Glutamatergic neuron (in vitro differentiated cells): ENCODE measurements at regions not wholly inside any gene's neighbourhood (a gene's known extent, or its start where the extent isn't known, plus 50 kb on each side); places are given as distances from the start of the nearest gene placed in this dataset.
A peak's percentile ranks its signal among the peaks of the same experiment; 100 is the strongest.

Experiments used
- DNase-seq: peaks from one replicate; pipeline ENCODE4 v3.0.0; 2022
- H3K27ac Mint-ChIP-seq: one replicate; pipeline ENCODE4 v1.8.0; 2020; ENCODE audit warnings: mild to moderate bottlenecking, mixed read lengths, inconsistent platforms; ENCODE audit not compliant: unreplicated experiment
- H3K27me3 Mint-ChIP-seq: one replicate; pipeline ENCODE4 v1.8.0; 2020; ENCODE audit warnings: mild to moderate bottlenecking, moderate library complexity, mixed read lengths, inconsistent platforms; ENCODE audit not compliant: unreplicated experiment
- H3K36me3 Mint-ChIP-seq: one replicate; pipeline ENCODE4 v1.8.0; 2020; ENCODE audit warnings: mild to moderate bottlenecking, mixed read lengths, inconsistent platforms; ENCODE audit not compliant: unreplicated experiment
- H3K4me1 Mint-ChIP-seq: one replicate; pipeline ENCODE4 v1.8.0; 2020; ENCODE audit warnings: mild to moderate bottlenecking, low read depth, mixed read lengths, inconsistent platforms; ENCODE audit not compliant: unreplicated experiment
- H3K4me3 Mint-ChIP-seq: one replicate; pipeline ENCODE4 v1.8.0; 2020; ENCODE audit warnings: mild to moderate bottlenecking, mixed read lengths, inconsistent platforms; ENCODE audit not compliant: unreplicated experiment
- H3K9me3 Mint-ChIP-seq: one replicate; pipeline ENCODE4 v1.8.0; 2020; ENCODE audit warnings: mild to moderate bottlenecking, moderate library complexity, mixed read lengths, inconsistent platforms; ENCODE audit not compliant: unreplicated experiment
- TF ChIP-seq, protein P1 (sequence below): fragments of 200-600 bp; sonication (generic); IDR thresholded peaks from one replicate; pipeline ENCODE4 v1.5.0; 2021; ENCODE audit not compliant: partially characterized antibody, unreplicated experiment

DNA sequence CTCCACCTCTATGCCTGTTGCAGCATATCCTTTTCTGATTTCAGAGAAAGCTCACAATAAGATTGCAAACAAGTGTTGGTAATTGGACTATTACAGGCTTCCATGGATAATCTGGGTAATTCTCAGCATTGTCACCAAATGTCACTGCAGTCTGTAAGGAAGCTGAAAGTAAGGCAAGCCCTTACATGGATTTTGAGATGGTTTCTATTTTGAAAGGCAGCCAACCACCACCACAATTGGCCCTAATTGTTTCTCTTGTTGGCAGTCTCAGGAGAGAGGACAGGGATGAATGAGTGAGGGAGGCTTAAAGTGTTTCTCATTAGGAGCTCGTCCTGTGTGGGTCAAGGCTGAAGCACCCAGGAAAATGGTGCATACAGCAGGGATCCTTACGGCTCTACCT, 879.9 kb downstream of the TUSC7 start:
- no peaks in the 10 kb centered on the region for H3K36me3 Mint-ChIP-seq
- H3K27me3 Mint-ChIP-seq: no peaks in the 10 kb centered on the region
- H3K4me1 Mint-ChIP-seq: peaks cover 29% of the 10 kb centered on the region
- H3K27ac Mint-ChIP-seq: peak overlapping the region; percentile 74
- TF ChIP-seq, protein P1, sequence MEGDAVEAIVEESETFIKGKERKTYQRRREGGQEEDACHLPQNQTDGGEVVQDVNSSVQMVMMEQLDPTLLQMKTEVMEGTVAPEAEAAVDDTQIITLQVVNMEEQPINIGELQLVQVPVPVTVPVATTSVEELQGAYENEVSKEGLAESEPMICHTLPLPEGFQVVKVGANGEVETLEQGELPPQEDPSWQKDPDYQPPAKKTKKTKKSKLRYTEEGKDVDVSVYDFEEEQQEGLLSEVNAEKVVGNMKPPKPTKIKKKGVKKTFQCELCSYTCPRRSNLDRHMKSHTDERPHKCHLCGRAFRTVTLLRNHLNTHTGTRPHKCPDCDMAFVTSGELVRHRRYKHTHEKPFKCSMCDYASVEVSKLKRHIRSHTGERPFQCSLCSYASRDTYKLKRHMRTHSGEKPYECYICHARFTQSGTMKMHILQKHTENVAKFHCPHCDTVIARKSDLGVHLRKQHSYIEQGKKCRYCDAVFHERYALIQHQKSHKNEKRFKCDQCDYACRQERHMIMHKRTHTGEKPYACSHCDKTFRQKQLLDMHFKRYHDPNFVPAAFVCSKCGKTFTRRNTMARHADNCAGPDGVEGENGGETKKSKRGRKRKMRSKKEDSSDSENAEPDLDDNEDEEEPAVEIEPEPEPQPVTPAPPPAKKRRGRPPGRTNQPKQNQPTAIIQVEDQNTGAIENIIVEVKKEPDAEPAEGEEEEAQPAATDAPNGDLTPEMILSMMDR: no peak
- no peaks in the 10 kb centered on the region for H3K9me3 Mint-ChIP-seq
- no peak for DNase-seq
- H3K4me3 Mint-ChIP-seq: peak overlapping the region; percentile 52

DNA sequence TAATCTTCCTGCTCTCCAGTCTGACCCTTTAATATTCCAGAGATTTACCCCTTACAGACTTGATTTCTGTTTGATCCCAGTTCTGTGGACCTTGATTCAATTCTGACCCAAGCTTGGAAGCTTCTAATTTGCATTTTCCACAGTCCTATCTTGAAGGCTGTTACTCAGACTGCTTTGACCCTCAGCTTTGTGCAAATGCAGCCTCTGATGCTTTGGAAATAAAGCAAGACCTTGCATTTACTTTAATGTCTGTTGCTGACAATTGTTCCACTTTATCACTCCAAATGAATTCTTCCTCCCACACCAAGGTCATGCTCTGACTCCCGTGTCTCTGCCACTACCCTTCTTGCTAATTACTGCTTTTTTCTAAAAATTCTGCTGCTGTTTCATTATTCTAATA, 886.0 kb downstream of the TUSC7 start:
- TF ChIP-seq, protein P1: no peak
- no peak overlapping the region for H3K27ac Mint-ChIP-seq
- H3K4me1 Mint-ChIP-seq: peaks cover 31% of the 10 kb centered on the region
- H3K9me3 Mint-ChIP-seq: peaks cover 2% of the 10 kb centered on the region
- H3K27me3 Mint-ChIP-seq: no peaks in the 10 kb centered on the region
- no peak overlapping the region for H3K4me3 Mint-ChIP-seq
- H3K36me3 Mint-ChIP-seq: no peaks in the 10 kb centered on the region
- DNase-seq: no peak

DNA sequence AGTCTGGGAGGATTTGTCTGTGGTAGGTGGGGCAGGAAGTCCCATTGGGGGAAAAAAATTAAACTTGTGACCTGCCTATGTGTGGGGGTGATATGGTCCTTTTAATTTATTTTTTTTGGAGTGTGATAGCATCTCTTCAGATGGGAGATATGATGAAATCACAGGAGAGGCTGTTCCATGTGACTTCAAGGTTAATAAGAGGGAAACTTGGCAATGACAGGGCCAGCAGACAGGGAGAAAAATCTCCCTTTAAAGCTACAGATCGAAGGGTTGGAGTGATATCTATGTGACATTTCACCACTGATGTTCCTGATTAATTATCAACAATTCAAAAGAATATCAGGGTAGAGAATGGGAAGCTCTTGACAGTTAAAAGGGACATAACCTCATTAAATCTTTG, 886.9 kb downstream of the TUSC7 start:
- Mint-ChIP-seq H3K27me3 (no peaks in the 10 kb centered on the region), H3K4me3 (no peak overlapping the region), H3K4me1 (peaks cover 33% of the 10 kb centered on the region), H3K27ac (no peak overlapping the region), H3K9me3 (peaks cover 2% of the 10 kb centered on the region), H3K36me3 (no peaks in the 10 kb centered on the region)
- TF ChIP-seq, protein P1: no peak
- DNase-seq: no peak

DNA sequence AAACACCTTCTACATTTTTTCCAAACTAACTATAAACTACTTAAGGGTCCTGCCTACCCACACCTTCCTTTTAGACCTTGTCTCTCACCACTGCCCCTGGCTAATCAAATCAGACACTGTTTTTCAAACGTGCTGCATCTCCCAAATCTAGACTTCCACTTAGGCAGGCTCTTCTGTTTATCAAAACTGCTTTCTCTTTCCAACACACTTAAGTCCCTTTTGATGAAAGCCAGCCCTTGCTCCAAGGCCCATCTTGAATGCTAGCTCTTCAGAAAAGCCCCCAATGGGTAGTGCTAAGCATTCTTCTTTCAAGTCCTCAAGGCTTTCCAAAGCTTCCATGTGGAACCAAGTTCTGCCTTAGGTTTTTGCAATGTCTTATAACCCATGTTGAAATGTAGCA, 888.3 kb downstream of the TUSC7 start:
- TF ChIP-seq, protein P1: no peak
- Mint-ChIP-seq H3K4me1 (peaks cover 43% of the 10 kb centered on the region), H3K27ac (no peak overlapping the region), H3K9me3 (peaks cover 3% of the 10 kb centered on the region), H3K27me3 (peaks cover 2% of the 10 kb centered on the region), H3K4me3 (no peak overlapping the region), H3K36me3 (no peaks in the 10 kb centered on the region)
- no peak for DNase-seq

DNA sequence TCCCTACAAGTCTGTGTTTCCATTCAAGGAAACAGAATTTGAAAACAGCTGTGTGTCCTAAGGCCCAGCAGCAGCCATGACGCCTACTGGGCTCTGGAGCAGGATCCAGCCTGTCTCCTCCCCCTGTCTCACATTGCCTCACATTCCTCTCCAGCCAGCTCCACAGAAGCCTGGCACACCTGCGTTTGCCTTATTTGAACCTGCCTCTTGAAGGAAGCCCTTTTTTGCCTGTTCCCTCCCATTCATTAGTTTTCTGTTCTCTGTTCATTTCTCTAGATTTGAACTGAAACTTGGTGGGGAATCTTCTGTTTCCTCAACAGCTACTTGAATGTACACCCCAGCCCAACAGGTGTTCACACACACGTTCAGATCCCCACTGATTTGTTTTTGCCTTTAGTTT, 890.5 kb downstream of the TUSC7 start:
- TF ChIP-seq, protein P1: no peak
- H3K27ac Mint-ChIP-seq: peak overlapping the region; percentile 53
- H3K27me3 Mint-ChIP-seq: peaks cover 2% of the 10 kb centered on the region
- no peaks in the 10 kb centered on the region for H3K36me3 Mint-ChIP-seq
- peaks cover 60% of the 10 kb centered on the region for H3K4me1 Mint-ChIP-seq
- H3K4me3 Mint-ChIP-seq: peak overlapping the region; percentile 15
- DNase-seq: no peak
- H3K9me3 Mint-ChIP-seq: peaks cover 6% of the 10 kb centered on the region
